HG03469 (cell line): ENCODE measurements at regions not wholly inside any gene's neighbourhood (a gene's known extent, or its start where the extent isn't known, plus 50 kb on each side); places are given as distances from the start of the nearest gene placed in this dataset.

ENCODE experiments used
- ATAC-seq: cut with Tn5 transposase; IDR thresholded peaks from one replicate; pipeline ENCODE4 v1.9.1; 2021; ENCODE audit warnings: mild to moderate bottlenecking, moderate library complexity, moderate number of reproducible peaks; ENCODE audit not compliant: unreplicated experiment

DNA sequence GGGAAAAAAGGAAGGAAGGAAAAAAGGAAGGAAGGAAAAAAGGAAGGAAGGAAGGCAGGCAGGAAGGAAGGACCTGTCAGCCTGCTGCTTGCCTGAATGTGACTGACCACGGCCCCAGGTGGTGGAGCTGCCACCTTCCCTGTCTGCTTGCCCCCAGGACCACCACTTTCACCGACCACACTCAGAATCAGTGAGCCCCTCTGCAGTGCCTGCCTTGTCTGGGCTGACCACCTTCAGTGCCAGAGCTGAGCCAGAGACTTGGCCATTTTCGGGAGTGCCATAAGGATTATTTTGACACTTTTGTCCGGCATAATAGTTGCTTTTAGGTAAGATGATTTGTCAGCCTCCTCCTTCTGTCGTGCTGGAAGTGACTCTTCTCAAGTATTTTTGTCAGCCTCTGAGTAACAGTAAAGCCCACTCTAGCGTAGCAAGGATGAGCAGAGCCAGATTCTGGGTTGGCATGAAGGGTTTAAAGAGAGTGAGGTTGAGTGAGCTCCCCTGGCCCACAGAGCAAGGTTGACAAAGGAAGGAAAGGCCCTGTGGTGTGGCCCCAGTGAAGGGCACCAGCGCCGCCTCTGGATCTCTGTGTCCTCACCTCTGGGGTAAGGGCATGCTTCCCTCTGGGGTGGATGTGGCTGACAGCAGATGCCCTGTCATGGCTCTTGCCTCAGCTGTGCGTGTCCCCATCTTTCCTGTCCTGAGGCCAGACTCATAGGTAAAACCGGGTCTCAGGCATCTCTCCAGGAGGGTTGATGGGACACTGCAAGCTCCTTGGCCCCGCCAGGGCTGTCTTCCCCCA lies 214.7 kb upstream of the FOXQ1 start:
- ATAC-seq, result no peak

DNA sequence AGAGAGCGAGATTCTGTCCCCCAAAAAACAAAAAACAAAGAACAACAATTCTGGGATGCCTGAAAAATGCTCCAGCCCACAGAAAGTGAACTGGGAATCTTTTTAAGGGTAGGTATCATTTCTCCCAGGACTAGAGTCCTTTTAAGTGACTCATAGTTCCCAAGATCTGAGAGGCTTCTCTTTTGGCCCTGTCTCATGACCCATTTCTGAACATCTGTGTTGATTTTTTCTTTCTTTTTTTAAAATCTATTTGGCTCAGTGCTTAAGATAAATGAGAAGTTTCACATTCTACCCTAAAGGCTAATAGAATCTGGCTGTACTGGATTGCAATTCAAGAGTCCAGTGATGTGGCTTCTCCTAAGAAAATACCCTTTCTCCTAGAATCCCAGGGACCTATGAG lies 217.6 kb upstream of the FOXQ1 start:
- no peak for ATAC-seq

DNA sequence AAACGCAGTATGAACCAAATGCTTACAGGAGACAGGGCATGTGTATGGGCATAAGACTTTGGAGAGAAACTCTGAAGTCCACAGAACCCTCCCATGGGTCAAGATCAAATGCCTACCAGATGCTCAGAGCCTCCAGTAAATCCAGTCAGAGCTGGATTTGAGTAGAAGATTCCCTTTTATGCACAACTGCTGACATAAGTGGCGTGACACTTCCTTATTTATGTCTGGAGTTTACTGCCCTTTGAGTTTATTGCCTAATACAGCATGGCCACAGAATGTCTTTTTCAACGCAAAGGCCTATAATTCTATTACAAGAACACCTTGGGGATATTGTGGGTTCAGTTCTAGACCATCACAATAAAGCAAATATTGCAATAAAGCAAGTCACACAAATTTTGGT lies 220.0 kb upstream of the FOXQ1 start:
- ATAC-seq, result no peak

DNA sequence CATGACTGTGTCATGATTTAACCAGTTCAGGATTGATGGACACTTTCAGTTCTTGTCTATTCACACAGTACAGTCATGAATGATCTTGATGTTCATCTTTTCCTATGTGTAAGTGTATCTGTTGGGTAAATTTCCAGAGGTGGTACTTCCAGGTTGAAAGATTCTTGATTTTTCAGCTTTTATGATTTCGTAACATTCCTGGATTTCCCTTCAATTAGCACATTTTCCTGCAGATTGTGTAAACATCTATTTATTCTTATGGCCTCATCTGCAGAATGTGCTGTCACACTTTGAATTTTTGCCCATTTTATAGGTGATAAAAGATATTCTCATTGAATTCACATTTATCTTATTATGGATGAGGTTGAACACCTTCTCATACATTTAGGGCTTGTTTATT lies 222.0 kb upstream of the FOXQ1 start:
- ATAC-seq, result no peak

DNA sequence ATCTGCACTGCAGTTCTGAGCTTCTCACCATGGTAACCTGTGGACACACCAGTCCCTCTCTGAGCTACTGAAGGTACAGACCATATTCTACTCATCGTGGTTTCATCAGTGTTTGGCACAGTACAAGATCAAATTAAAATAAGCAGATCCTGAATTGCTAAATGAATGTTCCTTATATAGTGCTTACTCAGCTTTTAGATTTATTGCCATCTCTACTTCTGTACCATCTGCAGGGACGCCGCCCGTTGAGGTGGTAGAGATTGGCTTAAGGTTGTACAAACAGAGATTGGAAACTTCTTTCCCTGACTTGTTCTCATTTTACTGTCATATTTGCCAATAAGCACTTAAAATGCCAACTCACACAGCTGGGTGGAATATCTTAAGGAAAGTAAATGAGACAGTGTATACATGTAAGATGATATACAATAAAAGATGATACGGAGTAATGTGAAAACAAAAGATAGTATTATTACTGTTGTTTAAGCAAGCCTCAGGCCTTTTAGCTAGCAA lies 223.4 kb upstream of the FOXQ1 start:
- ATAC-seq, result no peak

DNA sequence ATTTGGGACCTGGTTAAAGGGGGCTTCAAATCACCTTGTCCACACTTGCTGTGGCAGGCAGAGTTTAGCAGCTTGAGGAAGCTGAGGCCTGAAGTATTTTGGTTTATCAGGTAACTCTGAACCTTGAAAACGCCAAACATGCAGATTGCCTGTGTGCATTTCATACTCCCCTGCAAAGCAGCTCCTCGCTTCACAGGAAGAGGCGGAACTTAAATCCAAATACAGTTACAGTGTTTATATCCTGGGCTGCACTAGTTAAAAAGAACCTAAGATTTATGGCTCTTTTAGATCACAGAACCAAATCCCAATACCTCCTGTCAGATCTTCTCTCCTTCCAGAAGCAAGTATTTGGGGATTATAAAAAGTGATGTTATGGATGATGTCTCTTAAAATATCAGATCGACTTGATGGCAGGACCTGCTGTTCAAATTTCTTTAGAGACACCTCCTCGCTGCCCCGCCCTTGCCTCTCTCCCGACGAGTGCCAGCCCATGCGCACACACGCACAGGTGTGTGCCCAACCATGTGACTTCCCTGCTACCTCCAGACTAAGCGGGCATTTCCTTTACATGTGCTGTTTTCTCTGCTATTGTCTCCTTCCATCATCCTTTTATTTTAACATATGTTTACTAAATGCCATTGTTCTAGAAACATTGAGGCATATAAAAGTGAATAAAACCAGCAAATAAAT lies 224.6 kb upstream of the FOXQ1 start:
- ATAC-seq, result no peak

DNA sequence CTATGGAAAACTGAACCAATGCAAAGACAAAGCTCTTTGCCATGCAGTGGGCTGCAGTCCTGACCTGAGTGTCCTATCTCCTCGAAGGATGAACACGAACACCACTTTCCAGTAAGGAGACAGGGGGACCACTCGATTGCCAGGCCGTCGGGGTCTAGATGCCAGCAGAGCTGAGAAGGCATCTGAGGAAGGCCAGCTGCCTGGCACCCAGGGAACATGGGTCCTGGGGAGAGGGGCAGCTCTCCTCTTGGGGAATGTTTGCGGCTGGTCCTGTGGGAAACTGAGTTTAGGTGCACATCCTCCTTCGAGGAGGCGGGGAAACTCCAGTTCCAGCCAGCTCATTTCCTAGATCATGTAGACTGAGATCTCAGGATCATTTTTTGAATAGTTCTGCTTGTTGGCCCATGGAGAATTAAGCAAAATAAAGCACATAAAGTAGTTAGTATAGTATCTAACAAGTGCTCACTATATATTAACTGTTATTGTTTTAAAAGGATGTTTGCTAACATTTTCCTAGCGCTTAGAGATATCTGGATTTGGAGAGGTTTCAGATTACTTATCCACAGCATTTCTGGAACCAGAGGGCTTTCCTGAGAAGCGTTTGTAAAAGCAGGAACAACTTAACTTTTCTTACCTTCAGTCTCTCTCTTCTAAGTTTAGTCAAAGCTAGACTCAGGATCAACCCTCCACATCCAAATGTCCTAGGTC lies 225.3 kb upstream of the FOXQ1 start:
- no peak for ATAC-seq

DNA sequence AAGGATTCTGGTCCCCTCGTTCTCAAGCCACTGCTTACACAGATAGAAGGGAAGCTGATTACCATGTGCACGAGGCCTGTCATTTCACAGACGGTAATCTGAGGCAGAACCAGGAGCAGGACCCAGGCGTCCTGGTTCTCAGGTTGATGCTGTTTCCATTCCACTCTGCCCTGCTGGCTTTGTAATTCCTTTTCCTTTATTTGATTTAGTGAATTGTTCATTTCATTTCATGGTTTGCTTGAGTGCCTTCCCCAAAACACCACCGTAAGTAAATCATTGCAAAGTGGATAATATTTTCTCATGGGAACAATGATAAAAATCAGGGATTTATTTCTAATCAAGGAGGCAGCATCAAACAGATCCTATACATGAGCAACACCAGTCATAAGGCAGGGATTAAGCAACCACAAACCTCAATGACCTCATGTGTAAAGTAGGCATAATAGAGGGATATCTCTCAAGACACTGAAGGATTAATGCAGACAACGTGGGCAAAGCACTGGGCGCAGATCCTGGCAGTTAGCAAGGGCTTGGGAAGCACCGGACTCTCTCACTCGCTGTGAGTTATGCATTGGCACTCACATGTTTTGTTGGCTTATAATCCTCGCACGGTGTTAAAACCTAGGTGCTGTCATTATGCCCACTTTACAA lies 229.5 kb upstream of the FOXQ1 start:
- no peak for ATAC-seq

DNA sequence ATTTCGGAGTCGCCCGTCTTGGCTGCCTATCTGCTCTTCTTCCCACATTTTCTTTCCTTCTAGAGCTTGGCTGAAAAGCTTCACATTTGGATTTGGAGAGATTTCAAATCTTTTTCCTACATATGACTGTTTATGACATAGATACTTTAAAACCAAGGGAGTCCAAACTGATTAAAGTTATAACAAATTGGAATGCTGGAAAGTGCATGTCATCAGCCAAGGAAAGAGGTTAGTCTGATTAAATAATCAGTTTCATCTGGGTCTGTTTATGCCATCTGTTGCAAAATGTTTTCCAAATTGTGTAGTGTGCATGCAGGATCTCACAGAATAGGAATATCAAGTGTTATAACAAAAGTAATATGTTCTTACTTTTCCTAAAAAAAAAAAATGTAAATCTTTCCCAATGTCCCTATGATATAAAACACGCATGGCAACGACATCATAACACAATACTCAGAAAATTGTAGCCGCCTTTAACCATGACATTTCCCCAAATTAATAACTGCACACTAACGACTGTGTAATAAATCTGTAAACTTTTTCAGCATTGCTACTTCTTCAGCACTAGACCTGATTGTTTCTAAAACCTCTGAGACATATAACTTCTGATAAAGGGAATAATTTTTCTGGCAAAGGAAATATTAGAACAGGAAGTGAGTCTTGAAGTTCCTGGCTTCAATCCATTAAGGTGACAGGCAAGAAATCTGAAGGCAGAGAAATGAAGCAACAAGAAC lies 230.2 kb upstream of the FOXQ1 start:
- ATAC-seq, result no peak

DNA sequence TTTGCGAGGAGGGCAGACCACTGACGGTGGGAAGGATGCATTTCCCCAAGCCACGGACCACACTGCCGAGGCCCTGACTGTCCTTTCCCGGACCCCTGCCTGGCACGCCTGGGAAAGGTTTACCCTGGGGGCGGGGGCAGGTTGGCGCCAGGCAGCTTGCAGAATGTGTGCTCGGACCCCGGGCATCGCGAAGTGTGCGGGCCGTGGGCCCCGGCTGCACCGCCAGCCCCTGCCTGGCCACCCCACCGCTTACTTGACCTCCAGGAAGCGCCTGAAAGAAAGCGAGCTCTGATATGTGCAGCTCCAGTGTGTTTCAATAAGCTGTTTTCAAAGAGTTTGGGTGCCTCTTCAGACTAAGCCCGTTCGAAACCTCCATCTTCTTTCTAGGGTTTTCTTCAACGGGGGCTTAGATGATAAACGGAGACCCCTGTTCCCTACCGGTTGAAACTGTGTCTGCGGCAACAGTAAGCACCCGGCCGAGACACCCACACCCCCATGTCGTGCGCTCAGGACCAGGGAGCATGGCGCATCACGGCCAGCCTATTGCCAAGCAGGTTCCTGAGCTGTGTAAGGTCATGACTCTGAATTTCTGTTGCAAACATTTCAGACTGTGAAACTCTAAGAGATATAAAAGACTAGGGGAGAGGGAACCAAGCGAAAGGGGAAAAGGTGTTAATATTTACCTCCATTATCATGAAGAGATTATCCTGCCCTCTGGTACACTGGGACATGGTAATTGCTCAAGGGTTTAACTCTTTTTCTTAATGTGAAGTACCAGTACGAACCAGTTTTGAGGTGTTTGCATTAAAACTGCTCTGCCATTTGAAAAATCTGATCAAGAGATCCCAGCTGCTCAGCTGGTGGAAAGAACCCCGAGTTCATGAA lies 231.2 kb upstream of the FOXQ1 start:
- ATAC-seq, result no peak

DNA sequence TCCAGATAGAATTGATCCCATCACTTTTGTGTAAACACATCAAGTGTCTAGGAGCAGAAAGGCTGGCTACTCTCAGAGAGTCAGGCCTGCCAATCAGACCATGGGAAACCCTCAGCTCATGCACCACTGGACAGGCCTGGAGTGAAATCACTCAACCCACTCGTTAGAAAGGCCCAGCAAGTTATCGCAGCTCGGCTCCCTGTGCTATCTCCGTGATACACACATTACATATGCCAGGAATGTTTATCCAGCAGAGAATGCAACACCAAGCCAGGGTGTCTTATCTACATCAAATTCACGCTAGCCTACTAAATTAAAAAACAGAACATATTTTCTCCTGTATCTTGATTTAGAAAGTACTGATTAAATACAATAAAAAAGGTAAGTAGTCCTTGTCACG lies 232.4 kb upstream of the FOXQ1 start:
- no peak for ATAC-seq

DNA sequence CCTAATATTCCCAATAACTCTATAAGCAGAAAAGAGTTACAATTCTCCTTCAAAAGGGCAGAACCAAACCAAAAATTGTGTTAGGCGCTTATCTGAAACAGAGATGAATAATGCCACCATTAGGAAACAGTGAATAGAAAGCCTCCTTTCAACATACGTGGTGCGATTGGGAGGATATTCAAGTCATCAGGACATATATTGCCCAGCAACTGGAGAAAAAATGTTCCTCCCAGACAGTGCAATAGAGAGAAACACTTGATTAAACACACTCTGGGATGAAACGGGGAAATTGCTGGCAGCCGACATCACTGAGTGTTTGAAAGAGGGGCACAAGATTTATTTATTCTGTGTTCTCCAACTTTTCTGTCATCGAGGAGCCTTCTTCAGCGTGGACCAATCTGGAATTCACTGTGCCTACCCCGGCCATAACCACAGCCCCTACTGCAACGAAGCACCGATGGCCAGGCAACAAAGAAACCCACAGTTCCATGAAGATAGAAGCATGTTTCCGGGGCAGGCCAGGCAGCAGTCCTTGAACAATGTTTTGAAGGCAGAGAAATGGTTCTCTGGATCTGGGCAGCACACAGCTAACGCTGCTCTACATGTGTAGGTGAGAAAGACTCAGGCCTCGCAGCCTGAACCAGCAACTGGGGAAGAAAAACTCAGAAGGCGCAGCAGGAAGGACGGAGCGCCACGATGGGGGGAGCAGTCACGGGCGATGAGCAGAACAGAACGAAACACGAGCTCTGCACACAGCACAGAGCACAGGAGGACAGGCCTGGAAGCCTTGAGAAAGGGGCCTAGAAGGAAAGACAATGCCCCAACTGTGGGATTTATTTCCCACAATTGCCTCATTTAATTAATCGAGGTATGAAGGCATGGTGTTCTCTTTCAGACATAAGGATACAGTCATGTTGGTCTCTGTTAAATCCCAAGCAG lies 234.2 kb upstream of the FOXQ1 start:
- ATAC-seq, result no peak

DNA sequence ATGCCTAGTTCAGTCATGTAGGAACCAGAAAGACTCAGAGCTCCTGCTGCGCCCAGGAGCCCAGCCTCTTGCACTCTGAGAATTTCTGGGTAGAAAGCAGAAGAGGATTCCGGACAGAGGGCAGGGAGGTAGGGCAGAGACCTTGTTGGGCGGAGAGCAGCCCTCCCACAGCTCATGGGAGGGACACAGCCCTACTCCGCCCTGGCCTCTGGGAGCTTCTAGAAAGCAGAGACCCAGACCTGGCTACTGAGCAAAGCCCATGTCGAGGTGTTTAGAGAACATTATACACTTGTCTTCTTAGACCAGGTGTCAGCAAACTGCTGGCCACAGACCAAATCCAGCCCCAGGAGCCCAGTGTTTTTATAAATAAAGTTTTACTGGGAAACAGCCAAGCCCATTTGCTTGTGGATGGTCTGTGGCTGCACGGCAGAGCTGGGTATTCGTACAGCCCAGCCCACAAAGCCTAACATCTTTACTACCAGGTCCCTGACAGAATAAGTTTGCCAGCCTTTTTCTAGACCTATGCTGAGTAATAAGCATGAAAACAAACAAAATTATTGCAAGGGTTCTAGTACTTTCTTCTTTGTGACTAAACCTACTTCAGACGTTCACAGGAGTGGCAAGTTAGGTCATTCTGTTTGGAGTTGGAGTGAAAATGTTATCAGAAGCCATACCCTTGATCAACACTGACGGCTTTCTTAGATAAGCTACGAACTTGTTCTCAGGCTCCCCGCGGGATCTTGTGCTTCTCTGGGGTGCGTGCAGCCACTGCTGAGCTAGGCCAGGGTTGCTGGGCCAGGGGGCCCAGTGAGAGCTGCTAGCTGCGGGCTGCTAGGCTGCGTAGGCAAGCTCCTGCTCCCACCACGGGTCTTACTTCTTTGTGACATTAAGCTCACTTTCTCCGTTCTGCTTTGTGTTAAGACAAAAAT lies 235.1 kb upstream of the FOXQ1 start:
- ATAC-seq, result no peak

DNA sequence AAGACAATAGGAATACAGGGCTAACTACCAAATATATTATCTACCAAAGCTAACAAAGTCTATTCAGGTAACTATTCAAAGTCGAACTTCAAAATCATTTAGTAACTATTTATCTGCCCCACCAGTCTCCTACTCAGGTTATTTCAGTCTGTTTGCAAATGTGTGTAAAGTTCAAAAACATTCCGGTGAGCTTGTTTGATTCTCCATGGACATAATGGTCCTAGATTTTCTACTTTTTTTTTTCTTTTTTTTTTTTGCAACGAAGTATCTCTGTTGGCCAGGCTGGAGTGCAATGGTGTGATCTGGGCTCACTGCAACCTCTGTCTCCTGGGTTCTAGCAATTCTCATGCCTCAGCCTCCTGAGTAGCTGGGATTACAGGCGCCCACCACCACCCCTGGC lies 236.0 kb upstream of the FOXQ1 start:
- ATAC-seq, result no peak

DNA sequence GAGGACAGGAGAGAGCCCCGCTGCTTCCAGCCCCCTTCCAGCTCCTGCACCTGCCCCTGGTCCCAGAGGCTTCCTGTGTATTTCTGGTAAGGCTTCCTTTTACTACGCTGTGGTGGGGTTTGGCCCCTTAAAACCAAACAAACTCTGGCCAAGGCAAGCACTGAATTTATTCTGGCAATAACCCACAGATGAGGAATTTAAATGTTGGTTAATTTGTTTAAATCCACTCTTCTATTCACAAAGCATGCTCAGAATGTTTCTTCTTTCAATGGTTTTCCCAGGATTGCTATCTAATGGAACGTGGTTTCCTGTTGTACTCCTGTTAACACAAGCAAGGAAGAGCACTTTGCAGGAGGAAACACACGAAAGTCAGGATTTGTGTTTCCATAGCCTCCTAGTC lies 236.5 kb upstream of the FOXQ1 start:
- ATAC-seq, result no peak

DNA sequence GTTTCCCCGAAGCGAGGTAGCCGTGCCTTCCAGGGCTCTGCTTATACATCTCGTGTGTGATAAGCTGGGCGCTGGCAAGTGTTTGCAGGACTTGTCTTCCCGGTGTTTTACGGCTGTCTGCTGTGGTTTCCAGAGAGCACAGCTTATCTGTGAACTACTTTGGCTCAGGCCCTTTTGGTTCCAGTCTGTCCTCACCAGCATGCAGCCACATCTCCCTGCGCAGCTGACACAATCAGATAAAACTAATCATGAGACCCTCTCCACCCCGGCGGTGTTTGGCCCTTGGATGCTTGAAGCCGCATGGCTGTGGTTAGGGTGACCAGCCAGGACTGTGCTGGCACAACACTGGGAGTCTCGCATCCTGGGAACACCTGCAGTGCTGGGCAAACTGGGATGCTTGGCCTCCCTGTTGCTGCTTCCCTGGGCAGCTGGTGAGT lies 241.8 kb upstream of the FOXQ1 start:
- no peak for ATAC-seq

DNA sequence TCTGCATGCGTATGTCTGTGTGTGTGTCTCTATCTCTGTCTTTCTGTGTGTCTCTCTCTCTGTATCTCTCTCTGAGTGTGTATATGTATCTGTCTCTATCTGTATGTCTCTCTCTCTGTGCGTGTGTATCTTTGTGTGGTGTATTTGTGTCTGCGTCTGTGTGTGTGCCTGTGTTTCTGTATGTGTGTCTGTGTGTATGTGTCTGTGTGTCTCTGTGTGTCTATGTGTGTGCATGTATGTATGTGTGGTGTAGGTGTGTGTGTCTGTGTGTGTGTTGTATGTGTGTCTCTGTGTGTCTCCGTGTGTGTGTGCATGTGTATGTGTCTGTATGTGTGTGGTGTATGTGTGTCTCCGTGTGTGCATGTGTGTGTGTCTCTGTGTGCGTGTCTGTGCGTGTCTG lies 243.0 kb upstream of the FOXQ1 start:
- ATAC-seq, result no peak
